Astrocyte (in vitro differentiated cells and primary cell): ENCODE measurements at regions not wholly inside any gene's neighbourhood (a gene's known extent, or its start where the extent isn't known, plus 50 kb on each side); places are given as distances from the start of the nearest gene placed in this dataset.

Experiments used
- DNase-seq: peaks from one replicate; pipeline ENCODE4 v3.0.0-alpha.2; 2010; ENCODE audit warnings: low read depth
- FAIRE-seq: peaks from 2 replicates; lab custom pipeline; 2011; peaks lifted over from hg19 to GRCh38; lab: Jason Lieb, UNC
- H2AFZ ChIP-seq: 2 replicates; pipeline ENCODE4 v1.6.0; 2012; ENCODE audit warnings: low read depth, low read length, inconsistent platforms
- H3K27ac ChIP-seq: 2 replicates; pipeline ENCODE4 v1.5.1; 2011; ENCODE audit warnings: low read depth, low read length, inconsistent platforms
- H3K27me3 ChIP-seq: 2 replicates; pipeline ENCODE4 v1.6.0; 2011; ENCODE audit warnings: low read length, inconsistent platforms; ENCODE audit not compliant: insufficient read depth
- H3K36me3 ChIP-seq: 2 replicates; pipeline ENCODE4 v1.5.1; 2011; ENCODE audit warnings: low read length, inconsistent platforms; ENCODE audit not compliant: insufficient read depth
- H3K4me1 ChIP-seq: 2 replicates; pipeline ENCODE4 v1.5.1; 2011; ENCODE audit warnings: low read length, inconsistent platforms; ENCODE audit not compliant: insufficient read depth
- H3K4me2 ChIP-seq: 2 replicates; pipeline ENCODE4 v1.6.0; 2012; ENCODE audit warnings: low read length, inconsistent platforms
- H3K4me3 ChIP-seq: 2 replicates; pipeline ENCODE4 v1.5.1; 2011; ENCODE audit warnings: low read depth, mild to moderate bottlenecking, low read length, inconsistent platforms; ENCODE audit not compliant: insufficient read depth
- H3K79me2 ChIP-seq: 2 replicates; pipeline ENCODE4 v1.6.0; 2012; ENCODE audit warnings: mild to moderate bottlenecking, low read length, inconsistent platforms; ENCODE audit not compliant: insufficient read depth
- H3K9ac ChIP-seq: 2 replicates; pipeline ENCODE4 v1.6.0; 2012; ENCODE audit warnings: mild to moderate bottlenecking, low read length, inconsistent platforms
- H3K9me3 ChIP-seq: 2 replicates; pipeline ENCODE4 v1.5.1; 2012; ENCODE audit warnings: low read depth, mild to moderate bottlenecking, low read length, inconsistent platforms; ENCODE audit not compliant: insufficient read depth
- H4K20me1 ChIP-seq: 2 replicates; pipeline ENCODE4 v1.6.0; 2012; ENCODE audit warnings: low read length, inconsistent platforms; ENCODE audit not compliant: insufficient read depth
- H3K27ac Mint-ChIP-seq: one replicate; pipeline ENCODE4 v1.8.0; 2021; ENCODE audit warnings: mild to moderate bottlenecking, mixed read lengths; ENCODE audit not compliant: unreplicated experiment
- H3K27me3 Mint-ChIP-seq: one replicate; pipeline ENCODE4 v1.8.0; 2021; ENCODE audit warnings: low read depth, mixed read lengths; ENCODE audit not compliant: unreplicated experiment
- H3K36me3 Mint-ChIP-seq: one replicate; pipeline ENCODE4 v1.8.0; 2021; ENCODE audit warnings: low read depth, mixed read lengths; ENCODE audit not compliant: unreplicated experiment
- H3K4me1 Mint-ChIP-seq: one replicate; pipeline ENCODE4 v1.8.0; 2021; ENCODE audit warnings: low read depth, mixed read lengths; ENCODE audit not compliant: unreplicated experiment
- H3K4me3 Mint-ChIP-seq: one replicate; pipeline ENCODE4 v1.8.0; 2021; ENCODE audit warnings: mild to moderate bottlenecking, moderate library complexity, mixed read lengths; ENCODE audit not compliant: unreplicated experiment
- H3K9me3 Mint-ChIP-seq: one replicate; pipeline ENCODE4 v1.8.0; 2021; ENCODE audit warnings: mild to moderate bottlenecking, mixed read lengths; ENCODE audit not compliant: unreplicated experiment
- CTCF ChIP-seq: IDR thresholded peaks from 2 replicates; pipeline ENCODE4 v1.5.1; 2011; ENCODE audit warnings: low read depth, mild to moderate bottlenecking, inconsistent platforms, low read length, moderate library complexity; ENCODE audit not compliant: insufficient read depth
- EZH2 ChIP-seq: IDR thresholded peaks from 2 replicates; pipeline ENCODE4 v1.6.1; 2012; ENCODE audit warnings: mild to moderate bottlenecking, low read length, inconsistent platforms; ENCODE audit not compliant: insufficient read depth

- no peaks in the 10 kb centered on the region for H3K36me3 ChIP-seq
- no peaks in the 10 kb centered on the region for H3K4me1 ChIP-seq
- H3K4me2 ChIP-seq: no peak overlapping the region
- peaks cover 19% of the 10 kb centered on the region for H3K9me3 Mint-ChIP-seq
- no peak overlapping the region for H3K27ac Mint-ChIP-seq
- H3K27ac ChIP-seq: no peak overlapping the region
- FAIRE-seq (peak; percentile 60), DNase-seq (no peak)
- no peaks in the 10 kb centered on the region for H4K20me1 ChIP-seq
- no peaks in the 10 kb centered on the region for H3K27me3 ChIP-seq
- no peak overlapping the region for H2AFZ ChIP-seq
- H3K4me3 ChIP-seq: no peak overlapping the region
- H3K4me3 Mint-ChIP-seq: no peak overlapping the region
- no peaks in the 10 kb centered on the region for H3K27me3 Mint-ChIP-seq
- peaks cover 9% of the 10 kb centered on the region for H3K9me3 ChIP-seq
- no peak overlapping the region for H3K9ac ChIP-seq
- TF ChIP-seq EZH2 (no peak), CTCF (no peak)
- H3K4me1 Mint-ChIP-seq: no peaks in the 10 kb centered on the region
- no peaks in the 10 kb centered on the region for H3K36me3 Mint-ChIP-seq
- H3K79me2 ChIP-seq: no peaks in the 10 kb centered on the region
Observed at GRCh38 chr4:16278178-16278577, 51.9 kb upstream of the TAPT1 start.
